SK-N-MC (cell line): ENCODE measurements at regions not wholly inside any gene's neighbourhood (a gene's known extent, or its start where the extent isn't known, plus 50 kb on each side); places are given as distances from the start of the nearest gene placed in this dataset.

Experiments used
- EZH2 ChIP-seq: fragments of 200-600 bp; sonication (generic); IDR thresholded peaks from one replicate; pipeline ENCODE4 v1.6.1; 2017; ENCODE audit warnings: antibody characterized with exemption
- POLR2AphosphoS5 ChIP-seq: IDR thresholded peaks from 2 replicates; pipeline ENCODE4 v1.6.1; 2012; ENCODE audit warnings: mild to moderate bottlenecking, low read depth, low read length, borderline replicate concordance

- TF ChIP-seq EZH2 (no peak), POLR2AphosphoS5 (no peak)
Measured at GRCh38 chr7:115831371-115831770, 199.2 kb downstream of the TFEC start.
